CD4-positive, alpha-beta T cell treated with Interleukin-15 for 4 hours (primary cell): ENCODE measurements at regions not wholly inside any gene's neighbourhood (a gene's known extent, or its start where the extent isn't known, plus 50 kb on each side); places are given as distances from the start of the nearest gene placed in this dataset.
"Not testable (repeated sequence)": the region's sequence is repeated elsewhere in the genome, so short reads cannot be mapped to it uniquely, and the experiment has no call there.

Source experiments
- DNase-seq: peaks from one replicate; pipeline ENCODE4 v3.0.0-alpha.2; 2020; ENCODE audit warnings: low spot score

GRCh38 chr17:33902901-33903449, 352.1 kb upstream of the CCL2 start:
- no peak for DNase-seq

- no peak for DNase-seq
Measured at GRCh38 chr17:33904476-33904875, 350.6 kb upstream of the CCL2 start.

GRCh38 chr17:33905338-33905800, 349.7 kb upstream of the CCL2 start:
- DNase-seq: no peak

- no peak for DNase-seq
Measured at GRCh38 chr17:33908363-33909064, 346.6 kb upstream of the CCL2 start.

- no peak for DNase-seq
Measured at GRCh38 chr17:33910200-33910857, 344.8 kb upstream of the CCL2 start.

- no peak for DNase-seq
Measured at GRCh38 chr17:33914125-33914524, 341.0 kb upstream of the CCL2 start.

- DNase-seq: no peak
Measured at GRCh38 chr17:33922971-33923370, 332.1 kb upstream of the CCL2 start.

- no peak for DNase-seq
Measured at GRCh38 chr17:33924104-33924503, 331.0 kb upstream of the CCL2 start.

GRCh38 chr17:33925649-33926048, 329.4 kb upstream of the CCL2 start:
- no peak for DNase-seq

GRCh38 chr17:33927732-33928133, 327.4 kb upstream of the CCL2 start:
- no peak for DNase-seq

GRCh38 chr17:33929181-33929724, 325.8 kb upstream of the CCL2 start:
- DNase-seq: no peak

GRCh38 chr17:33931148-33931814, 323.8 kb upstream of the CCL2 start:
- not testable (repeated sequence) for DNase-seq

GRCh38 chr17:33932996-33933395, 322.1 kb upstream of the CCL2 start:
- no peak for DNase-seq

GRCh38 chr17:33933576-33933975, 321.5 kb upstream of the CCL2 start:
- DNase-seq: no peak

GRCh38 chr17:33934696-33935095, 320.4 kb upstream of the CCL2 start:
- DNase-seq: no peak

- DNase-seq: no peak
Measured at GRCh38 chr17:33935822-33936221, 319.3 kb upstream of the CCL2 start.

- no peak for DNase-seq
Measured at GRCh38 chr17:33936764-33937163, 318.3 kb upstream of the CCL2 start.

- no peak for DNase-seq
Measured at GRCh38 chr17:33939959-33940358, 315.1 kb upstream of the CCL2 start.

- DNase-seq: no peak
Measured at GRCh38 chr17:33940769-33941370, 314.2 kb upstream of the CCL2 start.

- DNase-seq: no peak
Measured at GRCh38 chr17:33941744-33942143, 313.3 kb upstream of the CCL2 start.

GRCh38 chr17:33942414-33942813, 312.7 kb upstream of the CCL2 start:
- DNase-seq: no peak

GRCh38 chr17:33944412-33944811, 310.7 kb upstream of the CCL2 start:
- DNase-seq: no peak
